GM13977 (cell line): ENCODE measurements at regions not wholly inside any gene's neighbourhood (a gene's known extent, or its start where the extent isn't known, plus 50 kb on each side); places are given as distances from the start of the nearest gene placed in this dataset.
A peak's percentile ranks its signal among the peaks of the same experiment; 100 is the strongest.

Source experiments
- DNase-seq: peaks from one replicate; pipeline ENCODE4 v3.0.0; 2012; ENCODE audit warnings: low spot score
- CTCF ChIP-seq: IDR thresholded peaks from 2 replicates; pipeline ENCODE4 v1.5.1; 2012; ENCODE audit warnings: mild to moderate bottlenecking, control low read depth; ENCODE audit not compliant: insufficient read depth; ENCODE audit errors: extremely low read depth, missing control alignments
- in situ Hi-C: fragments of 300-500 bp; cut with MboI; formaldehyde crosslinking; loops from one replicate; pipeline ENCODE4 v1.12.0; 2022; ENCODE audit warnings: low sequenced_read_pairs, low pct_unique_long_range_greater_than_20kb, mixed read lengths, inconsistent platforms; ENCODE audit not compliant: unreplicated experiment

- DNase-seq = no peak
- in situ Hi-C loops = no loop called here
- TF ChIP-seq CTCF = no peak
These were observed 75.3 kb downstream of the NAP1L3 start for GRCh38 chrX:93598076-93598475.

GRCh38 chrX:93594780-93595179 lies 78.6 kb downstream of the NAP1L3 start:
- TF ChIP-seq CTCF = no peak
- DNase-seq = no peak
- in situ Hi-C loops = no loop called here

- DNase-seq = no peak
- no peak for TF ChIP-seq CTCF
- in situ Hi-C loops = no loop called here
These were observed 79.4 kb downstream of the NAP1L3 start for GRCh38 chrX:93593966-93594365.

GRCh38 chrX:93591398-93591797 lies 82.0 kb downstream of the NAP1L3 start:
- DNase-seq = no peak
- in situ Hi-C loops = no loop called here
- TF ChIP-seq CTCF = no peak

GRCh38 chrX:93585661-93586060 lies 87.7 kb downstream of the NAP1L3 start:
- no peak for TF ChIP-seq CTCF
- in situ Hi-C loops = no loop called here
- DNase-seq = no peak

GRCh38 chrX:93580634-93581033 lies 92.7 kb downstream of the NAP1L3 start:
- TF ChIP-seq CTCF = no peak
- DNase-seq = no peak
- in situ Hi-C loops = no loop called here

GRCh38 chrX:93538575-93538974 lies 134.8 kb downstream of the NAP1L3 start:
- DNase-seq = peak; percentile 9
- TF ChIP-seq CTCF = peak; percentile 38
- in situ Hi-C loops = no loop called here
